ENCODE measurements at regions not wholly inside any gene's neighbourhood (a gene's known extent, or its start where the extent isn't known, plus 50 kb on each side); places are given as distances from the start of the nearest gene placed in this dataset.
A peak's percentile ranks its signal among the peaks of the same experiment; 100 is the strongest.
"Not testable (repeated sequence)": the region's sequence is repeated elsewhere in the genome, so short reads cannot be mapped to it uniquely, and the experiment has no call there.

- H3K27me3 ChIP-seq (ENCODE audit: control insufficient read depth in 3 of 3, insufficient read depth in 3 of 3, low read depth in 1 of 3, low read length in 3 of 3), result peaks cover 0 to 3% (median 0%) of the 10 kb centered on the region in 3 experiments
- WGBS, 2 donors (ENCODE audit: extremely low coverage in 2 of 2, insufficient read length in 2 of 2, insufficient replicate concordance in 1 of 2), result no CpG with 5 or more reads among the region's 4 CpGs
- H3K4me2 ChIP-seq (ENCODE audit: insufficient read depth, low read length, poor library complexity, severe bottlenecking), result no peak overlapping the region
Observed at GRCh38 chr13:44866411-44866911, 122.8 kb downstream of the NUFIP1 start.

DNA sequence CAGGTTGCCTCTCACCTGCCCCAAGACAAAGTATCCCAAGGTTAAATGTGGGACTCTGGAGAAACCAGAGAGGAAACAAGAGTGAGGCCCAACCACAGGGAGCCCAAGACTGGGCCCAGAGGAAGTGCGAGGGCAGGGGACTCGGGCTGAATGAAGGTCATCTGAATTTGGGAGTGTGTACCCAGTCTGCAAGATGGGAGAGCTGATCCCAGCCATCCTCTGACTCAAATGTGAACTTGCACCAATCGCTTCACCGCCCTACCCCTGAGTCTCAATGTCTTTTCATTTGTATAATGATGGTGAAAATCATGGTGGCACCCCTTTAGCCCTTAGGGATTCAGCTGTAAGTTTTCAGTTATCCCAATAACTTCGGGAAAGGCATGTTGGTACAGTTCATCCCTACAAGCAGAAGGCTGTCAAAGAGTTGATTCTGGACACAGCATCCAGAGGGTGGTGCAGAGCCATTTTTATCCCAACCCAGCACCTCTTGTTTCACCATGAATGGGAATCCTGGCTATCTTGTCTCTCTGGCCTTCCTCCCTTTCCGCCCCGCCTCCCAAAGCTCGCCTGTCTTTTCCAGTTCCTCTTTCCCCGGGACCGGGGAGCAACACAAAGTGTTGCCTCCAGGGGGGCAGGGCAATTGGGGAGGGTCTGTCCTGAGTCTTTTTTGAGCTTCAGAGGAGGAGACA lies 123.4 kb downstream of the NUFIP1 start:
- Histone ChIP-seq H3K18ac (ENCODE audit: low read length) (no peak overlapping the region), H3K4me3 (ENCODE audit: low read length in 2 of 2) (no peak overlapping the region), H2BK15ac (ENCODE audit: low read length) (no peak overlapping the region), H2AK5ac (ENCODE audit: low read depth, low read length) (no peak overlapping the region), H3K4ac (ENCODE audit: low read length) (no peak overlapping the region), H3K36me3 (replicated peaks in 1 of 2; ENCODE audit: control insufficient read depth in 2 of 2, insufficient read depth in 2 of 2, low read length in 2 of 2) (no peaks in the 10 kb centered on the region), H3K4me1 (ENCODE audit: control insufficient read depth in 2 of 2, insufficient read depth in 1 of 2, low read depth in 1 of 2, low read length in 2 of 2) (no peaks in the 10 kb centered on the region), H3K27ac (replicated peaks; ENCODE audit: low read length) (no peak overlapping the region), H3K9me3 (replicated peaks in 1 of 2; ENCODE audit: control insufficient read depth in 2 of 2, insufficient read depth in 1 of 2, low read depth in 1 of 2, low read length in 2 of 2) (no peaks in the 10 kb centered on the region), H3K4me2 (ENCODE audit: insufficient read depth, low read length, poor library complexity, severe bottlenecking) (no peak overlapping the region), H3K23ac (ENCODE audit: low read depth, low read length, poor library complexity) (no peak overlapping the region), H4K8ac (ENCODE audit: low read depth, low read length) (no peak overlapping the region), H2BK12ac (ENCODE audit: low read length) (no peak overlapping the region), H3K27me3 (ENCODE audit: control insufficient read depth in 3 of 3, insufficient read depth in 3 of 3, low read depth in 1 of 3, low read length in 3 of 3) (peaks cover 0 to 3% (median 0%) of the 10 kb centered on the region in 3 experiments), H3K9ac (ENCODE audit: low read depth, low read length, poor library complexity) (no peak overlapping the region), H3K79me1 (ENCODE audit: low read depth, low read length) (no peaks in the 10 kb centered on the region), H2BK5ac (ENCODE audit: low read length) (no peak overlapping the region), H4K91ac (ENCODE audit: low read depth, low read length, poor library complexity) (no peak overlapping the region), H3K14ac (ENCODE audit: low read length) (no peak overlapping the region), H2BK120ac (ENCODE audit: low read depth, low read length) (no peak overlapping the region), H2AFZ (ENCODE audit: low read length) (peak overlapping the region; percentile 37)
- DNase-seq (ENCODE audit: low spot score), result no peak
- WGBS, 2 donors (ENCODE audit: extremely low coverage in 2 of 2, insufficient read length in 2 of 2, insufficient replicate concordance in 1 of 2), result no CpG with 5 or more reads among the region's 10 CpGs

More at GRCh38 chr13:44866411-44866911, 122.8 kb downstream of the NUFIP1 start:
- H2BK12ac ChIP-seq (ENCODE audit: low read length), result no peak overlapping the region
- H3K9me3 ChIP-seq (replicated peaks in 1 of 2; ENCODE audit: control insufficient read depth in 2 of 2, insufficient read depth in 1 of 2, low read depth in 1 of 2, low read length in 2 of 2), result no peaks in the 10 kb centered on the region
- H3K18ac ChIP-seq (ENCODE audit: low read length), result no peak overlapping the region
- H2BK5ac ChIP-seq (ENCODE audit: low read length), result no peak overlapping the region
- no peaks in the 10 kb centered on the region for H3K79me1 ChIP-seq (ENCODE audit: low read depth, low read length)
- H2BK15ac ChIP-seq (ENCODE audit: low read length), result no peak overlapping the region
- H3K9ac ChIP-seq (ENCODE audit: low read depth, low read length, poor library complexity), result no peak overlapping the region
- H2AK5ac ChIP-seq (ENCODE audit: low read depth, low read length), result no peak overlapping the region
- no peak for DNase-seq (ENCODE audit: low spot score)
- H2BK120ac ChIP-seq (ENCODE audit: low read depth, low read length), result no peak overlapping the region
- H3K4me3 ChIP-seq (ENCODE audit: low read length in 2 of 2), result no peak overlapping the region
- H3K4ac ChIP-seq (ENCODE audit: low read length), result no peak overlapping the region
- H3K36me3 ChIP-seq (replicated peaks in 1 of 2; ENCODE audit: control insufficient read depth in 2 of 2, insufficient read depth in 2 of 2, low read length in 2 of 2), result no peaks in the 10 kb centered on the region
- no peak overlapping the region for H3K23ac ChIP-seq (ENCODE audit: low read depth, low read length, poor library complexity)
- H4K91ac ChIP-seq (ENCODE audit: low read depth, low read length, poor library complexity), result no peak overlapping the region
- peak overlapping the region; percentile 37 for H2AFZ ChIP-seq (ENCODE audit: low read length)
- H4K8ac ChIP-seq (ENCODE audit: low read depth, low read length), result no peak overlapping the region
- H3K4me1 ChIP-seq (ENCODE audit: control insufficient read depth in 2 of 2, insufficient read depth in 1 of 2, low read depth in 1 of 2, low read length in 2 of 2), result no peaks in the 10 kb centered on the region
- no peak overlapping the region for H3K27ac ChIP-seq (replicated peaks; ENCODE audit: low read length)
- H3K14ac ChIP-seq (ENCODE audit: low read length), result no peak overlapping the region

DNA sequence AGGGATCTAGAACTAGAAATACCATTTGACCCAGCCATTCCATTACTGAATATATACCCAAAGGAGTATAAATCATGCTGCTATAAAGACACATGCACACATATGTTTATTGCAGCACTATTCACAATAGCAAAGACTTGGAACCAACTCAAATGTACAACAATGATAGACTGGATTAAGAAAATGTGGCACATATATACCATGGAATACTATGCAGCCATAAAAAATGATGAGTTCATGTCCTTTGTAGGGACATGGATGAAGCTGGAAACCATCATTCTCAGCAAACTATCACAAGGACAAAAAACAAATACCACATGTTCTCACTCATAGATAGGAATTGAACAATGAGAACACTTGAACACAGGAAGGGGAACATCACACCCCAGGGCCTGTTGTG lies 125.6 kb downstream of the NUFIP1 start:
- H3K4ac ChIP-seq (ENCODE audit: low read length); H3K4me3 ChIP-seq (ENCODE audit: low read length in 2 of 2); H3K4me1 ChIP-seq (ENCODE audit: control insufficient read depth in 2 of 2, insufficient read depth in 1 of 2, low read depth in 1 of 2, low read length in 2 of 2): not testable (repeated sequence)

DNA sequence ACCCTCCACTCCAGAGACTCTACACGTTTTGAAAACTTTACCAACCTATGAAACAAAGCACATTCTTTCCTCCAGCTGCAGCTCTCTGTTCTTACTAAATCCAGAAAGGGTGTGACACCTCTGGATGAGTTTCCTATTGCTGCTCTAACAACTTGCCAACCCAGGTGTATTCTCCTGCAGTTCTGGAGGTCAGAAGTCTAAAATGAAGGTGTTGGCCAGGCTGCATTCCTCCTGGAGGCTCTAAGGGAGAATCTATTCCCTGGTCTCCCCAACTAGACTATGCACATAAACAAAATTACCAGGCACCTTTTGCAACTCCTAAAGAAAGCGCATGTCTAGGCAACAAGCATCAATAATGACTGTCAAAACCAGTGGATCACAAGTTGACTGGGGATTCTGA lies 128.8 kb downstream of the NUFIP1 start:
- Histone ChIP-seq H3K23ac (ENCODE audit: low read depth, low read length, poor library complexity) (no peak overlapping the region), H2BK15ac (ENCODE audit: low read length) (no peak overlapping the region), H3K79me1 (ENCODE audit: low read depth, low read length) (no peaks in the 10 kb centered on the region), H3K36me3 (replicated peaks in 1 of 2; ENCODE audit: control insufficient read depth in 2 of 2, insufficient read depth in 2 of 2, low read length in 2 of 2) (no peaks in the 10 kb centered on the region), H3K27me3 (ENCODE audit: control insufficient read depth in 3 of 3, insufficient read depth in 3 of 3, low read depth in 1 of 3, low read length in 3 of 3) (peaks cover 0 to 6% (median 0%) of the 10 kb centered on the region in 3 experiments), H3K27ac (replicated peaks; ENCODE audit: low read length) (no peak overlapping the region), H2AK5ac (ENCODE audit: low read depth, low read length) (no peak overlapping the region), H3K18ac (ENCODE audit: low read length) (no peak overlapping the region), H3K4ac (ENCODE audit: low read length) (no peak overlapping the region), H3K9me3 (replicated peaks in 1 of 2; ENCODE audit: control insufficient read depth in 2 of 2, insufficient read depth in 1 of 2, low read depth in 1 of 2, low read length in 2 of 2) (no peaks in the 10 kb centered on the region), H2BK12ac (ENCODE audit: low read length) (no peak overlapping the region), H3K4me1 (ENCODE audit: control insufficient read depth in 2 of 2, insufficient read depth in 1 of 2, low read depth in 1 of 2, low read length in 2 of 2) (peaks cover 0 to 8% of the 10 kb centered on the region in 2 donors), H3K4me2 (ENCODE audit: insufficient read depth, low read length, poor library complexity, severe bottlenecking) (no peak overlapping the region), H2BK120ac (ENCODE audit: low read depth, low read length) (no peak overlapping the region), H2BK5ac (ENCODE audit: low read length) (no peak overlapping the region), H4K91ac (ENCODE audit: low read depth, low read length, poor library complexity) (no peak overlapping the region), H3K9ac (ENCODE audit: low read depth, low read length, poor library complexity) (no peak overlapping the region), H2AFZ (ENCODE audit: low read length) (no peak overlapping the region), H3K14ac (ENCODE audit: low read length) (no peak overlapping the region), H3K4me3 (ENCODE audit: low read length in 2 of 2) (no peak overlapping the region), H4K8ac (ENCODE audit: low read depth, low read length) (no peak overlapping the region)
- no peak for DNase-seq (ENCODE audit: low spot score)
- WGBS, 2 donors (ENCODE audit: extremely low coverage in 2 of 2, insufficient read length in 2 of 2, insufficient replicate concordance in 1 of 2), result no CpG with 5 or more reads among the region's 2 CpGs

More for the DNA sequence above, 125.6 kb downstream of the NUFIP1 start:
- not testable (repeated sequence) for H3K27ac ChIP-seq (replicated peaks; ENCODE audit: low read length); H4K8ac ChIP-seq (ENCODE audit: low read depth, low read length); H3K9ac ChIP-seq (ENCODE audit: low read depth, low read length, poor library complexity); DNase-seq (ENCODE audit: low spot score); H3K23ac ChIP-seq (ENCODE audit: low read depth, low read length, poor library complexity); H3K14ac ChIP-seq (ENCODE audit: low read length); H3K9me3 ChIP-seq (replicated peaks in 1 of 2; ENCODE audit: control insufficient read depth in 2 of 2, insufficient read depth in 1 of 2, low read depth in 1 of 2, low read length in 2 of 2); H2AK5ac ChIP-seq (ENCODE audit: low read depth, low read length); H2BK120ac ChIP-seq (ENCODE audit: low read depth, low read length); H3K18ac ChIP-seq (ENCODE audit: low read length); H3K4me2 ChIP-seq (ENCODE audit: insufficient read depth, low read length, poor library complexity, severe bottlenecking); H3K36me3 ChIP-seq (replicated peaks in 1 of 2; ENCODE audit: control insufficient read depth in 2 of 2, insufficient read depth in 2 of 2, low read length in 2 of 2); H4K91ac ChIP-seq (ENCODE audit: low read depth, low read length, poor library complexity); H2AFZ ChIP-seq (ENCODE audit: low read length); H3K79me1 ChIP-seq (ENCODE audit: low read depth, low read length); H2BK15ac ChIP-seq (ENCODE audit: low read length); H2BK5ac ChIP-seq (ENCODE audit: low read length); H3K27me3 ChIP-seq (ENCODE audit: control insufficient read depth in 3 of 3, insufficient read depth in 3 of 3, low read depth in 1 of 3, low read length in 3 of 3); H2BK12ac ChIP-seq (ENCODE audit: low read length)
